MCF 10A (cell line): ENCODE measurements at regions not wholly inside any gene's neighbourhood (a gene's known extent, or its start where the extent isn't known, plus 50 kb on each side); places are given as distances from the start of the nearest gene placed in this dataset.

Source experiments
- BruUV-seq: library from RNA; stranded (reverse); fragments of 400-500 nt; replicated peaks from 2 replicates; lab custom pipeline; 2021; lab: Mats Ljungman, UMichigan
- CTCF ChIA-PET: fragments of 300-600 bp; sonication (Branson Sonifier 250); formaldehyde crosslinking; extraction: SDS; loops from one replicate; lab custom pipeline; 2021; ENCODE audit warnings: antibody characterized with exemption, inconsistent platforms; lab: Yijun Ruan, JAX
- POLR2A ChIA-PET: fragments of 300-600, 350-650 bp; sonication (Branson Sonifier 250); formaldehyde crosslinking; extraction: SDS; loops from one replicate; lab custom pipeline; 2020; ENCODE audit warnings: antibody characterized with exemption, inconsistent platforms; lab: Yijun Ruan, JAX
- DNase-seq: peaks from one replicate; pipeline ENCODE4 v3.0.0-alpha.2; 2018; ENCODE audit not compliant: unreplicated experiment
- H3K27ac Mint-ChIP-seq: one replicate; pipeline ENCODE4 v1.8.0; 2022; ENCODE audit warnings: mild to moderate bottlenecking, low read depth, mixed read lengths; ENCODE audit not compliant: unreplicated experiment
- H3K27me3 Mint-ChIP-seq: one replicate; pipeline ENCODE4 v1.8.0; 2022; ENCODE audit warnings: mixed read lengths; ENCODE audit not compliant: insufficient read depth, unreplicated experiment
- H3K36me3 Mint-ChIP-seq: one replicate; pipeline ENCODE4 v1.8.0; 2022; ENCODE audit warnings: mild to moderate bottlenecking, moderate library complexity, mixed read lengths; ENCODE audit not compliant: insufficient read depth, unreplicated experiment
- H3K4me1 Mint-ChIP-seq: one replicate; pipeline ENCODE4 v1.8.0; 2022; ENCODE audit warnings: mixed read lengths; ENCODE audit not compliant: insufficient read depth, unreplicated experiment
- H3K4me3 Mint-ChIP-seq: one replicate; pipeline ENCODE4 v1.8.0; 2022; ENCODE audit warnings: mild to moderate bottlenecking, moderate library complexity, mixed read lengths; ENCODE audit not compliant: unreplicated experiment
- H3K9me3 Mint-ChIP-seq: one replicate; pipeline ENCODE4 v1.8.0; 2022; ENCODE audit warnings: mixed read lengths; ENCODE audit not compliant: unreplicated experiment
- CTCF ChIP-seq: fragments of 200-600 bp; IDR thresholded peaks from one replicate; pipeline ENCODE4 v1.8.0; 2022; ENCODE audit warnings: antibody characterized with exemption, mild to moderate bottlenecking; ENCODE audit not compliant: unreplicated experiment
- intact Hi-C: fragments of 100-400 bp; cut with micrococcal nuclease; formaldehyde crosslinking; loops from 2 replicates; pipeline ENCODE4 v1.14.1; 2022

GRCh38 chr10:3516234-3516922 is 268.6 kb downstream of the KLF6 start:
- TF ChIP-seq CTCF = no peak
- Mint-ChIP-seq H3K27ac (no peak overlapping the region), H3K27me3 (no peaks in the 10 kb centered on the region), H3K4me3 (no peak overlapping the region), H3K9me3 (peaks cover 7% of the 10 kb centered on the region), H3K36me3 (no peaks in the 10 kb centered on the region), H3K4me1 (no peaks in the 10 kb centered on the region)
- intact Hi-C loops = no loop called here
- BruUV-seq = no TSS peak
- ChIA-PET CTCF (interaction anchor here (0.9 kb wide), 1 partner anchor 15 kb away, joined by 4 read pairs; no protein-coding TSS in a partner anchor), POLR2A (interaction anchor here (0.5 kb wide), 1 partner anchor 270 kb away, joined by 3 read pairs; no protein-coding TSS in a partner anchor)
- DNase-seq = no peak

GRCh38 chr10:3514691-3515090 is 270.3 kb downstream of the KLF6 start:
- DNase-seq = no peak
- no TSS peak for BruUV-seq
- Mint-ChIP-seq H3K9me3 (peaks cover 7% of the 10 kb centered on the region), H3K4me3 (no peak overlapping the region), H3K4me1 (no peaks in the 10 kb centered on the region), H3K27me3 (no peaks in the 10 kb centered on the region), H3K27ac (no peak overlapping the region), H3K36me3 (no peaks in the 10 kb centered on the region)
- intact Hi-C loops = no loop called here
- POLR2A ChIA-PET = no interaction called here
- no peak for TF ChIP-seq CTCF
- CTCF ChIA-PET = interaction anchor here (0.6 kb wide), 2 partner anchors 253 to 509 kb away, joined by 3 read pairs; no protein-coding TSS in a partner anchor

DNA sequence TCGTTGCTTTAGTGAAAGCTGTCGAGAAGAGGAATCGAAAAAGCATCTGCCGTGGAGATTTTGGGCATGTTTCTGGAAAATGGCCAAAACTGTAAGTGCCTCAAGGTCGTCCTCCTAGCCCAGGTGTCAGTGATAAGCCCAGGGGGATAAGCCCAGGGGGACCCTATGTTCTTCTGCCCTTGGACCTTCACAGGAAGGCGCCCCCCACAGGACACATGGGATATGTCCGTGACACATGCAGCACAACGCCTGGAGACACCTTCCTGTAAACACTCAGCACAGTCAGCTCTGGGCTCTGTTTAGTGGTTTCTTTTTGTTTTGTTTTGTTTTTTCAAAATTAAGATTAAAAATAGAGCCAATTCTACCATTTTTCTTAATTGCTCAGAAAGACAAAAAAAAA is 272.7 kb downstream of the KLF6 start:
- intact Hi-C loops = no loop called here
- Mint-ChIP-seq H3K27ac (no peak overlapping the region), H3K4me1 (no peaks in the 10 kb centered on the region), H3K27me3 (no peaks in the 10 kb centered on the region), H3K9me3 (no peaks in the 10 kb centered on the region), H3K4me3 (no peak overlapping the region), H3K36me3 (no peaks in the 10 kb centered on the region)
- CTCF ChIA-PET = interaction anchor here (0.6 kb wide), 1 partner anchor 1059 kb away, joined by 5 read pairs; no protein-coding TSS in a partner anchor
- POLR2A ChIA-PET = interaction anchor here (0.6 to 1.1 kb wide), 2 partner anchors 13 to 86 kb away, joined by 3 read pairs; no protein-coding TSS in a partner anchor
- no peak for TF ChIP-seq CTCF
- DNase-seq = no peak
- no TSS peak for BruUV-seq

DNA sequence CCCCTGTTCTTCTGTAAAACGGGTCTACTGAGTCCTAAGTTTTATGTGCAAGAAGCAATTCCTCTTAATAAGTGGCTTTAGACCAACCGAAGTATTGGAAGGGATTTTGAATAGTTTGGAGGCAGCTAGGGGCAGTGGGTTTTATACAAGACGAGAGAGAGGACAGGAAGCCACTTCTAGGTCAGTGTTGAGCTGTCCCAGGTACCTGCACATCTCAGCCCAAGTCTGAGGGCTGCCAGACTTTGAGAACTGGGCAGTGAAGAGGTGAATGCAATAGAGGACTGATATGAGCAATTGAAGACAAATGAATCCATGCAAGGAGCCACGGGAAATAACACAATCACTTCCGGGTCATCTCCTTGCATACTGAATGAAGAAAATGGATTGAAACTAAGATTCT is 273.5 kb downstream of the KLF6 start:
- ChIA-PET CTCF (no interaction called here), POLR2A (no interaction called here)
- no peaks in the 10 kb centered on the region for H3K4me1 Mint-ChIP-seq

More for the DNA sequence above, 273.5 kb downstream of the KLF6 start:
- Mint-ChIP-seq H3K27me3 (no peaks in the 10 kb centered on the region), H3K4me3 (no peak overlapping the region), H3K36me3 (no peaks in the 10 kb centered on the region), H3K9me3 (no peaks in the 10 kb centered on the region), H3K27ac (no peak overlapping the region)
- TF ChIP-seq CTCF = no peak
- intact Hi-C loops = no loop called here
- no TSS peak for BruUV-seq
- DNase-seq = no peak
